ENCODE measurements at regions not wholly inside any gene's neighbourhood (a gene's known extent, or its start where the extent isn't known, plus 50 kb on each side); places are given as distances from the start of the nearest gene placed in this dataset.

- Histone ChIP-seq H3K27me3 (replicated peaks in 1 of 7) (no peaks in the 10 kb centered on the region), H3K4me3 (no peak overlapping the region), H3K4me1 (no peaks in the 10 kb centered on the region), H3K9me3 (no peaks in the 10 kb centered on the region), H3K27ac (no peak overlapping the region), H3K36me3 (no peaks in the 10 kb centered on the region)
- intact Hi-C loops (cut with DNase I; ENCODE audit: low total_unique reads), result no loop called here
- WGBS, 5 donors, result 83 to 96% (median 91%) methylated on average over 6 of the region's 6 CpGs
- no peak for DNase-seq
- TF ChIP-seq POLR2AphosphoS5 (IDR thresholded peaks at IDR 0.05) (no peak), POLR2A (IDR thresholded peaks at IDR 0.05) (no peak), CTCF (IDR thresholded peaks at IDR 0.05 in 8 of 11, conservative IDR thresholded peaks at IDR 0.05 in 3 of 11) (no peak)
Observed at GRCh38 chr6:119974430-119975159, 625.0 kb upstream of the MAN1A1 start.

DNA sequence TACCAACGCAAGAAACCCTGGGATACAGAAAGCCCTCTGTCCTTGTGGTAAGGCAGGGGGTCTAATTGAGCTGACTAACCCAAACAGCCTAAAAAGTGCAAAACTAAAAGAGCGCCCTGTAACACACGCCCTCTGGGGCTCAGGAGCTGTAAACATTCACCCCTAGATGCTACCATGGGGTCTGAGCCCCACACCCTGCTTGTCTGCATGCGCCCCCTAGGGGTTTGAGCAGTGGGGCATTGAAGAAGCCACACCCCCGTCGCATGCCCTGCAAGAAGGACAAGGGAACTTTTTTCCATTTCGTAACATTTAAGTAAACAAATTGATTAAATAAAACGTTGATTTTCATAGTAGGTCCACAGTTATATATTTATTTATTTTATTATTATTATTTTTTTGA lies 616.9 kb upstream of the MAN1A1 start:
- Histone ChIP-seq H3K9me3 (no peaks in the 10 kb centered on the region), H3K36me3 (no peaks in the 10 kb centered on the region), H3K4me1 (no peaks in the 10 kb centered on the region), H3K27me3 (replicated peaks in 1 of 7) (no peaks in the 10 kb centered on the region), H3K27ac (no peak overlapping the region), H3K4me3 (no peak overlapping the region)
- TF ChIP-seq POLR2AphosphoS5 (IDR thresholded peaks at IDR 0.05) (no peak), POLR2A (IDR thresholded peaks at IDR 0.05) (no peak), CTCF (IDR thresholded peaks at IDR 0.05 in 8 of 11, conservative IDR thresholded peaks at IDR 0.05 in 3 of 11) (no peak)
- intact Hi-C loops (cut with DNase I; ENCODE audit: low total_unique reads), result loop anchor here (10.0 kb wide), 1 partner anchor 202 kb away; no protein-coding TSS in a partner anchor
- DNase-seq, result no peak
- 85 to 91% (median 89%) methylated on average over 8 of the region's 8 CpGs for WGBS, 5 donors

DNA sequence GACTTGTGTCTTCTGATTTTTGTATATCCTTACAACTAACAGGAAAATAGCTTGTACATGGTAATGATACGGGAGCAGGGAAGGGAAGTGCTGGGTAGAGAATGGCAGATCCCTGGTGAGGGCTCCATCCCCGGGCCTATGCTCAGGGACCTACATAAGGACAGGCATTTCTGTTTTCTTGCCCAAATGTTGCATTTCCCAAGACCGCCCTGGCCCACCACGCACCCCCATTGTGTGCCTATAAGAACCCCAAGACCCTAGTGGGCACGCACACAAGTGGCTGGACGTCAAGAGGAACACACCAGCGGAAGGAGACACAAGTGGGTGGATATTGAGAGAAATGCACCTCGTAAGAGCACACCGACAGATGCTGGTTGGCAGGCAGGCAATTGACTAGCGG lies 616.3 kb upstream of the MAN1A1 start:
- Histone ChIP-seq H3K27me3 (replicated peaks in 1 of 7) (no peaks in the 10 kb centered on the region), H3K9me3 (no peaks in the 10 kb centered on the region), H3K27ac (no peak overlapping the region), H3K36me3 (no peaks in the 10 kb centered on the region), H3K4me3 (no peak overlapping the region), H3K4me1 (no peaks in the 10 kb centered on the region)
- intact Hi-C loops (cut with DNase I; ENCODE audit: low total_unique reads), result loop anchor here (10.0 kb wide), 1 partner anchor 201 kb away; no protein-coding TSS in a partner anchor
- DNase-seq, result no peak
- 91 to 98% (median 94%) methylated on average over 10 of the region's 10 CpGs for WGBS, 5 donors
- no peak for TF ChIP-seq POLR2AphosphoS5 (IDR thresholded peaks at IDR 0.05)
- TF ChIP-seq CTCF (IDR thresholded peaks at IDR 0.05 in 8 of 11, conservative IDR thresholded peaks at IDR 0.05 in 3 of 11), result no peak
- no peak for TF ChIP-seq POLR2A (IDR thresholded peaks at IDR 0.05)

GRCh38 chr6:119965008-119965407 lies 615.4 kb upstream of the MAN1A1 start:
- Histone ChIP-seq H3K36me3 (no peaks in the 10 kb centered on the region), H3K4me3 (no peak overlapping the region), H3K27ac (no peak overlapping the region), H3K4me1 (no peaks in the 10 kb centered on the region), H3K9me3 (no peaks in the 10 kb centered on the region), H3K27me3 (replicated peaks in 1 of 7) (no peaks in the 10 kb centered on the region)
- no peak for DNase-seq
- intact Hi-C loops (cut with DNase I; ENCODE audit: low total_unique reads), result loop anchor here (10.0 kb wide), 1 partner anchor 200 kb away; no protein-coding TSS in a partner anchor
- WGBS, 5 donors, result 56 to 80% (median 69%) methylated on average over 1 of the region's 1 CpG
- TF ChIP-seq POLR2A (IDR thresholded peaks at IDR 0.05) (no peak), POLR2AphosphoS5 (IDR thresholded peaks at IDR 0.05) (no peak), CTCF (IDR thresholded peaks at IDR 0.05 in 8 of 11, conservative IDR thresholded peaks at IDR 0.05 in 3 of 11) (no peak)

All from spleen (tissue), 11 donors.